Activated naive CD8-positive, alpha-beta T cell treated with anti-CD3 and anti-CD28 coated beads for 36 hours (primary cell): ENCODE measurements at regions not wholly inside any gene's neighbourhood (a gene's known extent, or its start where the extent isn't known, plus 50 kb on each side); places are given as distances from the start of the nearest gene placed in this dataset.
"Not testable (repeated sequence)": the region's sequence is repeated elsewhere in the genome, so short reads cannot be mapped to it uniquely, and the experiment has no call there.

Experiments
- DNase-seq: peaks from one replicate; pipeline ENCODE4 v3.0.0; 2021
- H3K27ac Mint-ChIP-seq: one replicate; pipeline ENCODE4 v1.8.0; 2022; ENCODE audit warnings: mild to moderate bottlenecking, moderate library complexity, mixed read lengths
- H3K27me3 Mint-ChIP-seq: one replicate; pipeline ENCODE4 v1.8.0; 2022; ENCODE audit warnings: mild to moderate bottlenecking, mixed read lengths
- H3K36me3 Mint-ChIP-seq: one replicate; pipeline ENCODE4 v1.8.0; 2021; ENCODE audit warnings: mild to moderate bottlenecking, mixed read lengths
- H3K4me1 Mint-ChIP-seq: one replicate; pipeline ENCODE4 v1.8.0; 2021; ENCODE audit warnings: mixed read lengths
- H3K4me3 Mint-ChIP-seq: one replicate; pipeline ENCODE4 v1.8.0; 2022; ENCODE audit warnings: mild to moderate bottlenecking, moderate library complexity, mixed read lengths
- H3K9me3 Mint-ChIP-seq: one replicate; pipeline ENCODE4 v1.8.0; 2022; ENCODE audit warnings: mixed read lengths

GRCh38 chr9:72443855-72444254, 77.6 kb upstream of the TMC1 start:
- peaks cover 20% of the 10 kb centered on the region for H3K4me1 Mint-ChIP-seq
- H3K4me3 Mint-ChIP-seq: peak overlapping the region; percentile 23
- no peaks in the 10 kb centered on the region for H3K27me3 Mint-ChIP-seq
- no peaks in the 10 kb centered on the region for H3K9me3 Mint-ChIP-seq
- peak; percentile 10 for DNase-seq
- H3K36me3 Mint-ChIP-seq: no peaks in the 10 kb centered on the region
- H3K27ac Mint-ChIP-seq: peak overlapping the region; percentile 80

DNA sequence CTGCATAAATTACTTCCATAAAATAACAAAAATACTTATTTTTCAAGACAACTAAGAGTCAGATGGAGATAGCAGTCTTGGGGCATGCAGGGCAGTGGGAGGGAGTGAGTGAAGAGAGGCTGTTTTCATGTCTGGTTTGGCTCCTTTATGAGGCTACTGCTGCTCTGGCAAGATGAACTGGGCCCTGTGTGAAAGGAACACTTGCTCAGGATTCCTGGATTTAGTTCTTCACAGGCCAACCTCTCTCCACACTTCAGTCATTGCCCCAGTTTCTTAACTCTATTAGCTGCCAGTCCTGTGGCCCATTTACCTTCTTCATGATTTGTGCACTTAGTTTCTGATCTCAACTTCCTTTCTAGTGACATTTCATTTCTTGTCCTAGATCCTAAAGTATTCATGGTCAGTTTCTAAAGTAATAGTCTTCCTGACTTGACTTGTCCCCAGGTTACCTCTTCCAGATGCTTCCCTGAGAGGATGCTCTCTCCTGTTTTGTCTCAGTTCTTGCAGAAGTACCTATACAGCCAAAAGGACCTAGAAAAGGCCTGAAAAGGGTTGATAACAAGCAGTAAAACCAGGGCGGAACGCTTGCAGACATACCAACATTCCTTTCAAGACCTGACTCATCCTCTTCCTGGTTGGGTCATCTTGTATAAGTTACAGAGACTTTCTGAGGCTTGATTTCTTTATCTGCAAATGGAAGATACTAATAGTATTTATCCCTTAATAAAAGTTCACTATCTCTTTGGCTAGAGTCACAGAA, 77.0 kb upstream of the ZFAND5 start:
- no peak for DNase-seq
- no peaks in the 10 kb centered on the region for H3K36me3 Mint-ChIP-seq
- no peak overlapping the region for H3K27ac Mint-ChIP-seq
- peaks cover 20% of the 10 kb centered on the region for H3K4me1 Mint-ChIP-seq
- H3K4me3 Mint-ChIP-seq: no peak overlapping the region
- H3K9me3 Mint-ChIP-seq: no peaks in the 10 kb centered on the region
- H3K27me3 Mint-ChIP-seq: no peaks in the 10 kb centered on the region

DNA sequence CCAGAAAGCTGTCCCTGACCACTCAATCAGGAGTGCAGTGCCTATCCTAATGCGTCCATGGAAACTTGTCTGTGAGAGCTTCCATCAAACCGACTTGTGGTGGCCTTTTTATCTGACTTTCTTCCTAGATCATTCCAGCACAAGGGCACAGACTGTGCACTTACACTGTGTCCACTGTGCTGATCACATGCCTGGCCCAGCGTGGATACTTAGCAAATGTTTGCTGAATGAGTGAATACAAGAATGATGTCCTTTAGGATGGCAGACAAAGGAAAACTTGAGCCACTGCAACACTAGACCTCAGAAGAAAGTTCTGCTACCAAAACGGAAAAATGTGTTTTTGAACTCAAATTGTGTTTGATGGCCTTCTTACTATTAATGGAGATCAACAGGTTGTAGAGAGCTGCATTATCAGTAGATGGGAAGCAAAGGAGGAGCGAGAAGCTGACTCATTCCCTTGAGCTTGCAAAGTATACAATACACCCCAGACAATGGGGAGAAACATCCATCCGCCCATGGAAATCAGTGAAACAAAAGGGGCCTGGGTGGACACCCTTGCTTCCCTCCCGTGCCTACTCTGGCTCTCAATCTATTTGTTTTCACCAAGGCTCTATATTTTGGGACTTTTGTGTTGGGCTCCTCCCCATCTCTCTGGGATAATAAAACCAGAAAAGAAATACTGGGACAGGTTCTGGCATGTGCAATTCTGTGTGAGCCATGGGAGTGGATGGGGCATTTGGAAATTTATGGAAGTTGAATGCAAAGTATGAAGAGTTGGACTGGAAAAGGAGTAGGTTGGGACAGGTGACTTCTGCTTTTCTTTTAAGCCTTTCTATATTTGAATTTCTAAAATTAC, 76.2 kb upstream of the ZFAND5 start:
- Mint-ChIP-seq H3K9me3 (no peaks in the 10 kb centered on the region), H3K36me3 (no peaks in the 10 kb centered on the region), H3K4me3 (no peak overlapping the region), H3K4me1 (peaks cover 20% of the 10 kb centered on the region), H3K27me3 (no peaks in the 10 kb centered on the region), H3K27ac (no peak overlapping the region)
- no peak for DNase-seq

GRCh38 chr9:72440378-72440777, 75.4 kb upstream of the ZFAND5 start:
- H3K9me3 Mint-ChIP-seq: no peaks in the 10 kb centered on the region
- no peak overlapping the region for H3K4me3 Mint-ChIP-seq

GRCh38 chr9:72433616-72434267, 68.7 kb upstream of the ZFAND5 start:
- not testable (repeated sequence) for H3K36me3 Mint-ChIP-seq, H3K27me3 Mint-ChIP-seq, H3K4me3 Mint-ChIP-seq, H3K27ac Mint-ChIP-seq, DNase-seq, H3K4me1 Mint-ChIP-seq, H3K9me3 Mint-ChIP-seq

More at GRCh38 chr9:72440378-72440777, 75.4 kb upstream of the ZFAND5 start:
- no peak overlapping the region for H3K27ac Mint-ChIP-seq
- peaks cover 16% of the 10 kb centered on the region for H3K4me1 Mint-ChIP-seq
- H3K36me3 Mint-ChIP-seq: no peaks in the 10 kb centered on the region
- no peaks in the 10 kb centered on the region for H3K27me3 Mint-ChIP-seq
- DNase-seq: no peak

DNA sequence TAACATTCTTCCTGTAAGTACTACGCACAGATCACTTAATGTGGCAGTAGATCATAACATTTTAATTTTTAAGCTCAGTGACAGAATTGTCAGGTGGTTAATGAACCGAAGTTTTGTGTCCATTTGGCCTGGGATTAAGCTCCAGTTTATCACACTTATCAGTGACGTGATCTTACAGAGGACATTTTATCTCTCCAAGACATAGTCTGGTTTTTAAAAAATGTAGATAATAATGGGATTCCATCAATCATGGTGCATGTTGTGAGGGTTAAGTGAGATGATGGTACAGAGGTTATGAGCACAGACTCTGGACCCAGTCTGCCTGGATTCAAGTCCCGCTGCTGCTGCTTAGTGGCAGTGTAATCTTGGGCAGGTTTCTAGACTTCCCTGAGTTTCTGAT, 66.0 kb upstream of the ZFAND5 start:
- Mint-ChIP-seq H3K27ac (no peak overlapping the region), H3K27me3 (peaks cover 7% of the 10 kb centered on the region), H3K9me3 (no peaks in the 10 kb centered on the region), H3K4me3 (no peak overlapping the region), H3K36me3 (no peaks in the 10 kb centered on the region), H3K4me1 (no peaks in the 10 kb centered on the region)
- no peak for DNase-seq

- Mint-ChIP-seq H3K36me3 (no peaks in the 10 kb centered on the region), H3K9me3 (no peaks in the 10 kb centered on the region), H3K4me3 (no peak overlapping the region), H3K27ac (no peak overlapping the region), H3K4me1 (no peaks in the 10 kb centered on the region), H3K27me3 (peaks cover 7% of the 10 kb centered on the region)
- no peak for DNase-seq
Observed at GRCh38 chr9:72428329-72428728, 63.3 kb upstream of the ZFAND5 start.

GRCh38 chr9:72427801-72428200, 62.8 kb upstream of the ZFAND5 start:
- Mint-ChIP-seq H3K27me3 (peaks cover 7% of the 10 kb centered on the region), H3K27ac (no peak overlapping the region), H3K36me3 (no peaks in the 10 kb centered on the region), H3K4me1 (no peaks in the 10 kb centered on the region), H3K9me3 (no peaks in the 10 kb centered on the region), H3K4me3 (no peak overlapping the region)
- DNase-seq: no peak

GRCh38 chr9:72424131-72424530, 59.1 kb upstream of the ZFAND5 start:
- no peak overlapping the region for H3K27ac Mint-ChIP-seq
- H3K9me3 Mint-ChIP-seq: no peaks in the 10 kb centered on the region
- H3K27me3 Mint-ChIP-seq: peaks cover 3% of the 10 kb centered on the region
- H3K4me3 Mint-ChIP-seq: no peak overlapping the region
- H3K36me3 Mint-ChIP-seq: no peaks in the 10 kb centered on the region
- no peaks in the 10 kb centered on the region for H3K4me1 Mint-ChIP-seq
- no peak for DNase-seq

GRCh38 chr9:72422214-72422613, 57.2 kb upstream of the ZFAND5 start:
- Mint-ChIP-seq H3K9me3 (no peaks in the 10 kb centered on the region), H3K27ac (no peak overlapping the region), H3K4me3 (no peak overlapping the region), H3K27me3 (no peaks in the 10 kb centered on the region), H3K36me3 (no peaks in the 10 kb centered on the region), H3K4me1 (no peaks in the 10 kb centered on the region)
- no peak for DNase-seq

- Mint-ChIP-seq H3K4me1 (no peaks in the 10 kb centered on the region), H3K9me3 (no peaks in the 10 kb centered on the region), H3K27ac (no peak overlapping the region), H3K36me3 (no peaks in the 10 kb centered on the region), H3K4me3 (no peak overlapping the region), H3K27me3 (no peaks in the 10 kb centered on the region)
- no peak for DNase-seq
Observed at GRCh38 chr9:72420783-72421182, 55.8 kb upstream of the ZFAND5 start.

DNA sequence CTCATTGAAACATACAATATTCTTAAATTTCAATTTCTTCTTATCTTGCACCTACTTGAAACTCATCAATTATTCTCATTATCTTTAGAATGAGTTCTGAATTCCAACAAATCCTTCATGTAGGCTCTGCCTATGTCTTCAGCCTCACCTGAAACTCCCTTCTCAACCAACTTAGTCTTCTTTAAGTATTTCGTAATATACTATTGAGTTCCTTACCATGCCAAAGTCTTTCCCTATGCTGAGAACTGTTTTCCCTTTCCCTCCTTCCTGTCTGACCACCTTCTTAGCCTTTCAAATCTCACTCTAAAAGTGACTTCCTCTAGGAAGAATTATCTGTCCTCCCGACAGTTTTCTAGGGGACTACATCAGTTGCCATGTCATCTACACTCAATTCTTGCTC, 50.9 kb upstream of the ZFAND5 start:
- H3K27me3 Mint-ChIP-seq: no peaks in the 10 kb centered on the region
- no peak for DNase-seq
- no peak overlapping the region for H3K4me3 Mint-ChIP-seq
- no peaks in the 10 kb centered on the region for H3K9me3 Mint-ChIP-seq
- H3K4me1 Mint-ChIP-seq: no peaks in the 10 kb centered on the region
- no peaks in the 10 kb centered on the region for H3K36me3 Mint-ChIP-seq
- no peak overlapping the region for H3K27ac Mint-ChIP-seq

DNA sequence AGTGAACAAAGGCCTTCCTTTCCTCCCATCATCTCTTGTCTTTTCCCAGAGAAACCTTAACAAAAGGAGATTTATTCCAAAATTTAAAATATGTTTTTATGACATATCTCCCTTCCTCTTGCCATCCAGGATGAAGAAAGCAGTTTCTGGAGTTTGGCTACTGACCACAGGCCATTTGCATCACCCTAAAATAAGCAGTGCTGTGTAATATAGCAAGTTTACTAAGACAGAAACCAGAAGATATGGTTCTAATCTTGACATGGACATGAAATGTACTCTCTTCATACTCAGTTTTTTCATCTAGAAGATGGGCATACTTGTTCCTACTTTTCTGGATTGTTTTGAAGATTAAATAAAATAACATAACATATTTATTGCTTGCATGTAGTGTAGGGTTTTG, 50.2 kb upstream of the ZFAND5 start:
- Mint-ChIP-seq H3K9me3 (no peaks in the 10 kb centered on the region), H3K4me1 (no peaks in the 10 kb centered on the region), H3K27ac (no peak overlapping the region), H3K36me3 (no peaks in the 10 kb centered on the region), H3K27me3 (no peaks in the 10 kb centered on the region), H3K4me3 (no peak overlapping the region)
- DNase-seq: no peak
